HEK293T (cell line): ENCODE measurements at regions not wholly inside any gene's neighbourhood (a gene's known extent, or its start where the extent isn't known, plus 50 kb on each side); places are given as distances from the start of the nearest gene placed in this dataset.

Experiments used
- LEF1 ChIP-seq: fragments of 450-650 bp; IDR thresholded peaks from 2 replicates; pipeline ENCODE4 v1.6.1; 2017; ENCODE audit warnings: mild to moderate bottlenecking, borderline replicate concordance
- SP1 ChIP-seq: fragments of 450-650 bp; IDR thresholded peaks from 2 replicates; pipeline ENCODE4 v1.6.1; 2017

GRCh38 chr5:2220741-2221140, 338.0 kb upstream of the IRX4 start:
- TF ChIP-seq LEF1, result no peak
- no peak for TF ChIP-seq SP1
